H1 (cell line): ENCODE measurements at regions not wholly inside any gene's neighbourhood (a gene's known extent, or its start where the extent isn't known, plus 50 kb on each side); places are given as distances from the start of the nearest gene placed in this dataset.
A peak's percentile ranks its signal among the peaks of the same experiment; 100 is the strongest.

ENCODE experiments used
- CTCF ChIA-PET: fragments of 300-600 bp; sonication (Branson Sonifier 250); formaldehyde crosslinking; loops from one replicate; lab custom pipeline; 2021; ENCODE audit not compliant: partially characterized antibody; lab: Charles Lee
- POLR2A ChIA-PET: fragments of 300-600 bp; sonication (Branson Sonifier 250); formaldehyde crosslinking; loops from one replicate; lab custom pipeline; 2021; ENCODE audit warnings: inconsistent platforms; ENCODE audit not compliant: partially characterized antibody; lab: Charles Lee
- DNase-seq, 2 experiments: peaks; one replicate each; pipeline versions ENCODE4 v3.0.0 to v3.0.0-alpha.2; 2010 to 2022; ENCODE audit warnings: low spot score in 2 of 2, low read depth in 1 of 2, mixed read lengths in 1 of 2
- FAIRE-seq: peaks from 2 replicates; lab custom pipeline; 2011; peaks lifted over from hg19 to GRCh38; lab: Jason Lieb, UNC
- H2AFZ ChIP-seq: 2 replicates; pipeline ENCODE4 v1.8.1; 2012; ENCODE audit warnings: low read length, inconsistent platforms
- H2AK5ac ChIP-seq: 2 replicates; pipeline ENCODE4 v1.6.1; 2013; ENCODE audit warnings: low read depth, low read length
- H2BK120ac ChIP-seq: replicated peaks from 2 replicates; pipeline ENCODE3; 2013; ENCODE audit warnings: low read depth, low read length, inconsistent platforms
- H2BK12ac ChIP-seq: 2 replicates; pipeline ENCODE4 v1.6.1; 2013; ENCODE audit warnings: low read depth, low read length
- H2BK15ac ChIP-seq: 2 replicates; pipeline ENCODE4 v1.6.1; 2013; ENCODE audit warnings: low read length
- H2BK20ac ChIP-seq: 2 replicates; pipeline ENCODE4 v1.6.1; 2013; ENCODE audit warnings: low read length
- H2BK5ac ChIP-seq: 2 replicates; pipeline ENCODE4 v1.6.1; 2013; ENCODE audit warnings: low read depth, low read length
- H3K14ac ChIP-seq: 2 replicates; pipeline ENCODE4 v1.6.1; 2013; ENCODE audit warnings: inconsistent platforms; ENCODE audit not compliant: insufficient read length
- H3K18ac ChIP-seq: 2 replicates; pipeline ENCODE4 v1.6.1; 2013; ENCODE audit warnings: low read length; ENCODE audit errors: extremely low read depth
- H3K23ac ChIP-seq: 2 replicates; pipeline ENCODE4 v1.6.1; 2013; ENCODE audit warnings: inconsistent platforms; ENCODE audit not compliant: insufficient read length
- H3K23me2 ChIP-seq: 2 replicates; pipeline ENCODE4 v1.6.1; 2013; ENCODE audit warnings: low read depth, low read length
- H3K27ac ChIP-seq: 2 replicates; pipeline ENCODE4 v1.6.1; 2011; ENCODE audit warnings: low read depth, low read length, inconsistent platforms
- H3K27me3 ChIP-seq, 4 experiments: replicated peaks in 1 of 4; 1 replicate in 1 of 4; 2 replicates in 3 of 4; pipeline versions ENCODE4 v1.6.1 to v1.8.1; 2011 to 2013; ENCODE audit warnings: low read length in 3 of 4, mild to moderate bottlenecking in 3 of 4, inconsistent platforms in 2 of 4, mixed read lengths in 2 of 4, moderate library complexity in 1 of 4; ENCODE audit not compliant: control insufficient read depth in 3 of 4, insufficient read depth in 3 of 4; ENCODE audit errors: extremely low read depth in 1 of 4
- H3K36me3 ChIP-seq, 4 experiments: 2 replicates each; pipeline versions ENCODE4 v1.6.1 to v1.8.1; 2011 to 2013; ENCODE audit warnings: mild to moderate bottlenecking in 4 of 4, low read length in 3 of 4, moderate library complexity in 2 of 4, control low read depth in 1 of 4, inconsistent platforms in 1 of 4; ENCODE audit not compliant: insufficient read depth in 4 of 4, control insufficient read depth in 2 of 4
- H3K4ac ChIP-seq: replicated peaks from 2 replicates; pipeline ENCODE3; 2013; ENCODE audit warnings: low read length, low read depth, mixed read lengths, inconsistent platforms; ENCODE audit not compliant: insufficient read length
- H3K4me1 ChIP-seq, 4 experiments: replicated peaks in 1 of 4; 1 replicate in 1 of 4; 2 replicates in 3 of 4; pipeline versions ENCODE4 v1.6.1 to v1.8.1; 2011 to 2013; ENCODE audit warnings: low read length in 3 of 4, inconsistent platforms in 2 of 4, mixed read lengths in 1 of 4; ENCODE audit not compliant: insufficient read depth in 4 of 4, control insufficient read depth in 3 of 4
- H3K4me2 ChIP-seq, 2 experiments: 2 replicates each; pipeline versions ENCODE4 v1.6.1 to v1.8.1; 2011 to 2013; ENCODE audit warnings: low read depth in 2 of 2, low read length in 2 of 2, control low read depth in 1 of 2, inconsistent platforms in 1 of 2, mild to moderate bottlenecking in 1 of 2; ENCODE audit not compliant: insufficient read depth in 1 of 2
- H3K4me3 ChIP-seq, 4 experiments: fragments of 200-600, 300-600 bp in 1 of 4; sonication (generic), shearing (Covaris generic), sonication (Bioruptor Twin) in 1 of 4; 2 replicates each; pipeline versions ENCODE4 v1.5.1 to v1.8.1; 2011 to 2016; ENCODE audit warnings: low read length in 4 of 4, low read depth in 3 of 4, control low read depth in 2 of 4, inconsistent platforms in 2 of 4, mild to moderate bottlenecking in 2 of 4, mixed read lengths in 1 of 4, moderate library complexity in 1 of 4; ENCODE audit not compliant: insufficient read depth in 2 of 4; ENCODE audit errors: extremely low read depth in 1 of 4
- H3K56ac ChIP-seq: replicated peaks from 2 replicates; pipeline ENCODE3; 2013; ENCODE audit warnings: low read depth, mild to moderate bottlenecking, mixed read lengths, low read length, inconsistent platforms; ENCODE audit not compliant: insufficient read length
- H3K79me1 ChIP-seq: 2 replicates; pipeline ENCODE4 v1.6.1; 2013; ENCODE audit warnings: low read depth, low read length, control low read depth
- H3K79me2 ChIP-seq, 2 experiments: 2 replicates each; pipeline versions ENCODE4 v1.6.1 to v1.8.1; 2012 to 2013; ENCODE audit warnings: low read length in 2 of 2, mild to moderate bottlenecking in 2 of 2, inconsistent platforms in 1 of 2; ENCODE audit not compliant: insufficient read depth in 2 of 2, control insufficient read depth in 1 of 2
- H3K9ac ChIP-seq, 4 experiments: replicated peaks in 1 of 4; 1 replicate in 1 of 4; 2 replicates in 3 of 4; pipeline versions ENCODE4 v1.6.1 to v1.8.1; 2011 to 2013; ENCODE audit warnings: low read depth in 3 of 4, low read length in 3 of 4, control low read depth in 2 of 4, mild to moderate bottlenecking in 2 of 4, moderate library complexity in 2 of 4, inconsistent platforms in 1 of 4; ENCODE audit errors: extremely low read depth in 1 of 4
- H3K9me3 ChIP-seq, 2 experiments: 2 replicates each; pipeline versions ENCODE4 v1.6.1 to v1.8.1; 2012 to 2013; ENCODE audit warnings: mild to moderate bottlenecking in 2 of 2, moderate library complexity in 2 of 2, control low read depth in 1 of 2, inconsistent platforms in 1 of 2, low read depth in 1 of 2, low read length in 1 of 2, mixed read lengths in 1 of 2; ENCODE audit not compliant: insufficient read depth in 2 of 2
- H4K20me1 ChIP-seq, 2 experiments: replicated peaks in 1 of 2; 2 replicates each; pipeline versions ENCODE3 to v1.8.1; 2011 to 2013; ENCODE audit warnings: inconsistent platforms in 2 of 2, low read length in 2 of 2, mild to moderate bottlenecking in 1 of 2; ENCODE audit not compliant: insufficient read depth in 2 of 2, control insufficient read depth in 1 of 2
- H4K5ac ChIP-seq: 2 replicates; pipeline ENCODE4 v1.6.1; 2013; ENCODE audit warnings: low read length, low read depth, mixed read lengths, inconsistent platforms; ENCODE audit not compliant: insufficient read length
- H4K8ac ChIP-seq: 2 replicates; pipeline ENCODE4 v1.8.0; 2013; ENCODE audit warnings: mild to moderate bottlenecking, moderate library complexity, low read length, inconsistent platforms; ENCODE audit not compliant: insufficient read depth; ENCODE audit errors: extremely low read depth
- H4K91ac ChIP-seq: replicated peaks from 2 replicates; pipeline ENCODE3; 2013; ENCODE audit warnings: low read length, mixed read lengths, inconsistent platforms; ENCODE audit not compliant: insufficient read length
- EP300 ChIP-seq, 2 experiments: IDR thresholded peaks; 1 replicate in 1 of 2; 2 replicates in 1 of 2; pipeline ENCODE4 v1.6.1; 2011 to 2012; ENCODE audit warnings: low read depth in 2 of 2, low read length in 2 of 2, mild to moderate bottlenecking in 2 of 2, borderline replicate concordance in 1 of 2, inconsistent platforms in 1 of 2, moderate library complexity in 1 of 2
- NRF1 ChIP-seq: IDR thresholded peaks from 2 replicates; pipeline ENCODE4 v1.6.1; 2011; ENCODE audit warnings: mild to moderate bottlenecking, low read depth, low read length, improper control_type of control experiment
- POLR2A ChIP-seq, 2 experiments: IDR thresholded peaks; 1 replicate in 1 of 2; 2 replicates in 1 of 2; pipeline ENCODE4 v1.6.1; 2011; ENCODE audit warnings: low read depth in 2 of 2, low read length in 2 of 2, mild to moderate bottlenecking in 2 of 2; ENCODE audit errors: control extremely low read depth in 1 of 2
- POLR2AphosphoS5 ChIP-seq: IDR thresholded peaks from 2 replicates; pipeline ENCODE4 v1.6.1; 2011; ENCODE audit warnings: low read depth, low read length
- TBP ChIP-seq: IDR thresholded peaks from 2 replicates; pipeline ENCODE4 v1.6.1; 2011; ENCODE audit warnings: low read depth, low read length, improper control_type of control experiment
- YY1 ChIP-seq: IDR thresholded peaks from 2 replicates; pipeline ENCODE4 v1.6.1; 2011; ENCODE audit warnings: low read depth, mild to moderate bottlenecking, low read length
- WGBS, 2 experiments: shearing (Covaris generic) in 1 of 2; methylation state at CpG; one replicate each; pipeline versions ENCODE4 v1.1.6 to v1.1.7; 2013 to 2015; ENCODE audit warnings: low lambda C conversion rate in 2 of 2, mixed read lengths in 2 of 2, inconsistent platforms in 1 of 2, low coverage in 1 of 2, missing lambda C conversion rate in 1 of 2; ENCODE audit not compliant: insufficient replicate concordance in 2 of 2, insufficient coverage in 1 of 2, insufficient read length in 1 of 2; ENCODE audit errors: extremely low coverage in 1 of 2, missing lambda C conversion rate in 1 of 2; 5-methylcytosine and 5-hydroxymethylcytosine counted together

DNA sequence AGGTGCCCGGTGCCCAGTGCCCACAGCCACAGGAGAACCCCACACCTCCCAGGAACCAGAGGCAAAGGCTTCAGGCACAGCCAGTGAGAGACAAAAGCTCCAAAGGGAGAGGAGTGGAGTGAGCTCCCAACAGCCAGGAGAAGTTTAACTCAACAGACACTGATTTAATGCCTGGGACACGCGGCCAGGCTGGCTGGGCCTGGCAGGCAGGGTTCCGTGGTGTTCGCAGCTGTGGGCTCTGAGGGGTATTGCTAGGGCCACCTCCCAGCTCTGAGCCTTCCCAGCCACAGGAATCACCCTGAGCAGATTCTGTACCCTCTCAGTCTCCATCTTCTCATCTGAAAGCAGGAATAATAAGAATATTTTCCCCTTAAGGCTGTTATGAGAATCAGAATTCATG is 222.5 kb downstream of the NPHP4 start:
- Histone ChIP-seq H3K23ac (no peak overlapping the region), H4K8ac (no peak overlapping the region)
- CTCF ChIA-PET: interaction anchor here (1.3 to 1.5 kb wide), 3 partner anchors 24 to 146 kb away, joined by 3 to 7 read pairs (median 4); no protein-coding TSS in a partner anchor

More for the DNA sequence above, 222.5 kb downstream of the NPHP4 start:
- Histone ChIP-seq H2BK5ac (no peak overlapping the region), H3K23me2 (no peaks in the 10 kb centered on the region), H3K79me1 (no peaks in the 10 kb centered on the region), H3K27me3 (peaks cover 0 to 3% (median 0%) of the 10 kb centered on the region in 4 experiments; a peak in 3 of 7 replicates), H3K9me3 (no peaks in the 10 kb centered on the region), H2BK20ac (no peak overlapping the region), H2AK5ac (no peak overlapping the region), H4K20me1 (no peaks in the 10 kb centered on the region), H4K5ac (no peak overlapping the region), H2BK120ac (no peak overlapping the region), H3K4ac (no peak overlapping the region)
- TF ChIP-seq POLR2AphosphoS5: no peak
- TF ChIP-seq POLR2A (IDR thresholded peaks at IDR 0.05; ENCODE audit: control extremely low read depth in 1 of 2, low read depth in 2 of 2, low read length in 2 of 2): no peak
- no peak for TF ChIP-seq YY1
- no peak for TF ChIP-seq EP300 (IDR thresholded peaks at IDR 0.05; ENCODE audit: borderline replicate concordance in 1 of 2, low read depth in 2 of 2, low read length in 2 of 2)
- TF ChIP-seq NRF1: no peak
- no peak for TF ChIP-seq TBP
- TF ChIP-seq, all 59 proteins: peak for 0
- POLR2A ChIA-PET: no interaction called here
- WGBS, 2 experiments: 93% methylated on average over 5 of the region's 5 CpGs; no CpG with 5 or more reads in 1 of the 2 experiments
- no peak overlapping the region for H3K4me2 ChIP-seq
- H3K18ac ChIP-seq: no peak overlapping the region
- H2AFZ ChIP-seq: no peak overlapping the region
- no peak overlapping the region; a peak in 1 of 7 replicates for H3K9ac ChIP-seq
- H2BK15ac ChIP-seq: peak overlapping the region; percentile 18; the same call in 1 of the 2 replicates
- no peak overlapping the region for H3K27ac ChIP-seq
- DNase-seq (no peak), FAIRE-seq (no peak)
- no peak overlapping the region for H2BK12ac ChIP-seq
- H4K91ac ChIP-seq: peak overlapping the region; percentile 0
- H3K4me3 ChIP-seq: no peak overlapping the region
- H3K56ac ChIP-seq: no peak overlapping the region
- H3K14ac ChIP-seq: no peak overlapping the region
- H3K4me1 ChIP-seq: peaks cover 4 to 26% (median 19%) of the 10 kb centered on the region in 4 experiments
- H3K36me3 ChIP-seq: no peaks in the 10 kb centered on the region
- H3K79me2 ChIP-seq: no peaks in the 10 kb centered on the region
